ENCODE measurements at regions not wholly inside any gene's neighbourhood (a gene's known extent, or its start where the extent isn't known, plus 50 kb on each side); places are given as distances from the start of the nearest gene placed in this dataset.
"Not testable (repeated sequence)": the region's sequence is repeated elsewhere in the genome, so short reads cannot be mapped to it uniquely, and the experiment has no call there.

DNA sequence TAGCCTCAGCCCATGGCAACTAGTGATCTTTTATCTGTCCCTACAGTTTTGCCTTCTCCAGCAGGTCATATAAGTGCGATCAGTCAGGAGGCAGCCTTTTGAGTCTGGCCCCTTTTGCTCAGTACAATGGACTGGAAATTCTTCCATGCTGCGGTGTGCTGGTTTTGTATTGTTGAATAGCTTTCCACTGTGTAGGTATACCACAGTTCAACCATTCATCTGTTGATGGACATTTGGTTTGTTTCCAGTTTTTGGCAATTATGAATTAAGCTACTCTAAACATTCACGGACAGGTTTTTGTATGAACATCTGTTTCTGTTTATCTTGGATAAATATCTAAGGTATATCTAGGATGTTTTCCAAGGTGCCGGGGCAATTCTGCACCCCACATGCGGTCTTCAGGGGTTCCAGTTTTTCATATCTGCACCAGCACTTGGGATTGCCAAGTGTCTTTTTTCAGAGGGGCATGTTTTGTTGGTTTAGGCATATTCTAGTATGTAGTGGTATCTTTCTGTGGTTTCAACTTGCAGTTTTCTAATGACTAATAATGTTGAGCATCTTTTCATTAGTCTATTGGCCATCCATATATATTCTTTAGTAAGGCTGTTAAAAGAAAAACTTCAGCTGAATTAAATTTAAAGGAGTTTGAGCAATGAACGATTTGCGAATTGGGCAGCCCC, 141.0 kb downstream of the TFAP2C start:
- no peak for DNase-seq (ENCODE audit: low spot score)

DNA sequence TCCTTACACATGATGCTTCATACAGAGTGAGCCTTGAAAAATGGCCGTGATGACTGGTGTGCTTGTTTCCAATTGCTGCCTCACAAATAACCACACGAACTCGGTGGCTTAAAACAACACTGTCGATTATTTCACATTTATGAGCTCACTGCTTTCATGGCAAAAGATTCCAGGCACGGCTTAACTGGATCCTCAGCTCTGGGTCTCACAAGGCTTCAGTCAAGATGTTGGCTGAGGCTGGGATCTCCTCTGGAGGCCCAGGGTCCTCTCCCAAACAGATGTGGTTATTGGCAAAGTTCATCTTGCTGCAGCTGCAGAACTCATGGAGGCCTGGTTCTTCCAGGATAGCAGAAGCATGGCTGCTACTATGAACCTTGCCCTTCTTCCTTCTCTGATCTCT, 144.6 kb downstream of the TFAP2C start:
- no peak for DNase-seq (ENCODE audit: low spot score)

DNA sequence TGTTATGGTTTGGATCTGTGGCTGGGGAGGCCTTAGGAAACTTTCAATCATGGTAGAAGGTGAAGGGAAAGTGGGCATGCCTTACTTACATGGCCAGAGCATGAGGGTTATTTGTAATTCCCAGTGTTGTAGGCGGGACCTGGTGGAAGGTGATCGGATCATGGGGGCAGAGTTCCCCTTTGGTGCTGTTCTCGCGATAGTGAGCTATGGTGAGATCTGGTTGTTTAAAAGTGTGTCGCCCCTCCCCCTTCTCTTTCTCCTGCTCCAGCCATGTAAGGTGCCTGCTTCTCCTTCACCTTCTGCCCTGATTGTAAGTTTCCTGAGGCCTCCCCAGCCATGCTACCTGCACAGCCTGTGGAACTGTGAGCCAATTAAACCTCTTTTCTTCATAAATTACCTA, 145.8 kb downstream of the TFAP2C start:
- no peak for DNase-seq (ENCODE audit: low spot score)

DNA sequence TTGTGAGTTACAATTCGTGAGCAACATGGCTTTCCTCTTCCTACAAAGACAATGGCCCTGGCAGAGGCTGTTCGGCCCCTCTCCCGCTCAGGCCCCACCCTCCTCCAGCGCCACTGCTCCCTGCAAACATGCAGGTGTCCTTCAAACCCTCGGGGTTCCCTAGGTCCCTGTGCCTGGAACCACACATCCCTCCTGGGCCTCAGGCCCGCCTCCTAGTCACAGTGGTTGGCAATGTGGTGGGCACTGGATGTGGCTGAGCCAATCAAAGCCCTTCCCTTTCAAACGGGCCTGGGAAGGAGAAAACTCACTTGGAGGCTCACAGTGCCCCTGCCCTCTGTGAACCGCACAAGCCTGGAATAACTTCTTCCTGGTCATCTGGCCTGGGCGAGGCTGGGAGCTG, 147.2 kb downstream of the TFAP2C start:
- no peak for DNase-seq (ENCODE audit: low spot score)

DNA sequence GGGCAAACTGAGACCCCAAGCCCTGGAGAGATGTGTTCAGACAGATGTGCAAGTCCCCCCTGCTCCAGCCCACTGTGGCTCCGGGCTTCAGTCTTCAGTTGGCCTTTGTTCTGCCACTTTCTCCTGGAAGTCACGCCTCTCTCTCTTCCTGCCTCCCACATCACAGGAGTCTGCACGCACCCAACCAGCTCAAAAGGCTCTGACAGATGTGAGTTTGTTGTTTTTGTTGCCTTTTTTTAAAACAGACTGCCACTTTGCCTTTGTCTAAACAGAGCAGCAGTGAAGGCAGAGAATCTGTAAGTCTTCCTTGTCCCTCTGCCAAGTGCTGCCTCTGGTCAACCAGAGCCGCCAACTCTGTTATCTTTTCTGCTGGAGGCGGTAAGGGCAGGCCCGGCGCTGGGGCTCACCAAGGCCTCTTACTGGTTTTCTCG, 149.7 kb downstream of the TFAP2C start:
- DNase-seq (ENCODE audit: low spot score) = no peak

DNA sequence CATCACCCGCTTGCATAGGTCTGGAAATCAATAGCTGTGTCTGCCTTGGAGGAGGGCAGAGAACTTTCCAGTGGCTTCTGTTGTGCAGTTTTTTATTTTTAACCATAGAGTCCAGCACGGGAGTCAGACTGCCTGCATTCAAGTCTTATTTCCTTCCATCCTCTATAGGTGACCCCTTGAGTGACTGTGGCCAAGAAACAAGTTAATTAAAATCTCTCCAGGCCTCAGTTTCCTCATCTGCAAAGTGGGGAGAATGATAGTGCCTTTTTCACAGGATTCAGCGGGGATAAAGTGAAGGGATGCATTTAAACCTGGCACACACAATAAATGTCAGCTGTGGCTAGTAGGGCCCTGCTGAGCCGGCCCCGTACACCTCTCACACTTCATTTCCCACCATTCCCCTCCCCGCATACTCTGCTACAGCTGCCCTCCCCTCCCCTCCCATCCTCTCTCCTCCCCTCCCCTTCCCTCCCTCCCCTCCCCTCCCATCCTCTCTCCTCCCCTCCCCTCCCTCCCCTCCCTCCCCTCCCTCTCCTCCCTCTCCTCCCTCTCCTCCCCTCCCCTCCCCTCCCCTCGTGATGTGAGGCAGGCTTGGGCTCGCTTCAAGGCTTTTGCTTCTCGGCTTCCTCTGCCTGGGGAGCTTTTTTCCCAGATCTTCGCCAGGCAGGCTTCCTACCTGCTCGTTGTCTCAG, 150.5 kb downstream of the TFAP2C start:
- no peak for DNase-seq (ENCODE audit: low spot score)

DNA sequence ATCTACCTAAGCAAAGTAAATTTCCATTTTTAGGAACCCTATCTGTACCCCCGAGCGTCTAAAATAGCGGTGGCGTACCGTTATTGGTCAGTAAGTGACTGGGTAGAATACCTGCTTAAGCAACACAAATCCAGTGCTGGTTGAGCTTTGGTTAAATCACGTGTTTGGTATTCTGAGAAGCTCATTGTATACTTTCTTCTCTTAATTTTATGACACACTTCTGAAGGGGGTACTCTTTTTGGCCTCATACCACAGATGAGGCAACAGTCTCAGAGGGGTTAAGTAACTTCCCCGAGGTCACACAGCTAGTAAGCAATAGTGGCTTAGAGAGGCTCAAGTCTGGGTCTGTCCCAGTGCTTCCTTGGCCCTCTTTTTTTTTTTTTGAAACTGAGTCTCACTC, 151.2 kb downstream of the TFAP2C start:
- DNase-seq (ENCODE audit: low spot score) = no peak

DNA sequence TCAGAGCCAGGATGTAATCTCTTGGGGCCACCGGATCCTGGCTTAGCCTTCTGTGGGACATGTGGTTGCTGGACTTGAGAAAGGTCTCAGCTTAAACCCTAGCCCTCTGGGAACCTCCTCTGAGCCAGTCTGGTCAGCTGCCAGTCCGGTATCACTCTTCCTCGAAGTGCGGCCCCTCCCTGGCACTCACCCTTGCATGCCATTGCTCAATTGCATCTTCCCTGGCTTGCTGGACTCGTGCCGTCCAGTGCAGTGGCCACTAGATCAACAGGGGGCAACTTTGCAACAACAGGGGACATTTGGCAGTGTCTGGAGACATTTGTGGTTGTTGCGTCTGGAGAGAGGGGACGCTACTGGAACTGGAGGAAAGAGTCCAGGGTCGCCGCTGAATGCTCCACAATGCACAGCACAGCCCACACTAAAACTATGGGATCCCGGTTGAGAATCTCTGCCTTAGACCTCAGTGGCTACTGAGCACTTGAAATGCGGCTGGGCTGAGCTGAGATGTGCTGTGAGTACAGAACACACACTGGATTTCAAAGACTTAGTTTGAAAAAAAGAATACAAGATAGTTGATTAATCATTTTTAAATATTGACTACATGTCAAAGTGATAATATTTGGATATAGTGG, 152.1 kb downstream of the TFAP2C start:
- no peak for DNase-seq (ENCODE audit: low spot score)

DNA sequence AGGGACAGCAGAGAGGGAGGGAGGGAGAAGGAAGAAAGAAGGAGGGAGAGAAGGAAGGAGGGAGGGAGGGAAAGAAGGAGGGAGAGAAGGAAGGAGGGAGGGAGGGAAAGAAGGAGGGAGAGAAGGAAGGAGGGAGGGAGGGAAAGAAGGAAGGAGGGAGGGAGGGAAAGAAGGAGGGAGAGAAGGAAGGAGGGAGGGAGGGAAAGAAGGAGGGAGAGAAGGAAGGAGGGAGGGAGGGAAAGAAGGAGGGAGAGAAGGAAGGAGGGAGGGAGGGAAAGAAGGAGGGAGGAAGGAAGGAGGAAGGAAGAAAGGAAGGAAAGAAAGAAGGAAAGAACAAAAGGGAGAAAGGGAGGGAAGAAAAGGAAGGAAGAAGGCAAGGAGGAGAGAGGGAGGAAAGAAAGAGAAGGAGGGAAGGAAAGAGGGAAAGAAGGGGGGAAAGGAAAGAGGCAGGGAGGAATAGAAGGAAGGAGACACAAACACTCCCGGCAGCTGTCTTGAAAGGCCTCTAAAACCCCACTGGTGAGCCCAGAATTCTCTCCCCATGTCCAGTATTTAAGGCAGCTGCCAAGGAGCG, 153.0 kb downstream of the TFAP2C start:
- DNase-seq (ENCODE audit: low spot score) = not testable (repeated sequence)

DNA sequence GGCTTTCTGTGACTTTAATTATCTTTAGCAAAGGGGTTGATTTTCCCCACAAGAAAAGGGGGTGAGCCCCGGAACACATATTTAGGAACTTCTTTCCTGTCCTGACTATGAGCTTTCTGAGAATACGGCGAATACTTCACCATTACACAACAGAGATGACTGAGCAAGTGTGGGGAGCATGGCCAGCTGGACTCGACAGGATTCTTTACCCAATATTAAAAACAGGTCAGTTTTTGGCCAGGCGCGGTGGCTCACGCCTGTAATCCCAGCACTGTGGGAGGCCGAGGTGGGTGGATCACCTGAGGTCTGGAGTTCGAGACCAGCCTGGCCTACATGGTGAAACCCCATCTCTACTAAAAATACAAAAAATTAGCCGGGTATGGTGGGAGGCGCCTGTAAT, 153.7 kb downstream of the TFAP2C start:
- DNase-seq (ENCODE audit: low spot score) = not testable (repeated sequence)

DNA sequence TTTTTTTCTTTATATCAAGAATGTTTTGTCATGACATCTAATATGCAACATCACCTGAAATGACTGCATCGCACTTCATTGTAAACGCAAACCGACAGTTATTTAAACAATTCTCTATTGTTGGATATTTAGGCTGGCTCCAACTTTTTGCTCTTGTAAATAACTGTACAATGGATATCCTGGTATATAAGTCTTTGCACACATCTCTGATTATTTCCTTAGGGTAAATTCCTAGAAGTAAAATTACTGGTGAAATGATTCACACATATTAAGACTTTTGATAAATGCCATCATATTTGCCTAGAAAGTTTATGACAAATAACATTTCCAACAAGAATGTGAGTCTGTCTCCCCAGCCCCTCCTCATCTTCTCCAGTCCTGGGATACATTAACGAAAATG, 154.7 kb downstream of the TFAP2C start:
- no peak for DNase-seq (ENCODE audit: low spot score)

DNA sequence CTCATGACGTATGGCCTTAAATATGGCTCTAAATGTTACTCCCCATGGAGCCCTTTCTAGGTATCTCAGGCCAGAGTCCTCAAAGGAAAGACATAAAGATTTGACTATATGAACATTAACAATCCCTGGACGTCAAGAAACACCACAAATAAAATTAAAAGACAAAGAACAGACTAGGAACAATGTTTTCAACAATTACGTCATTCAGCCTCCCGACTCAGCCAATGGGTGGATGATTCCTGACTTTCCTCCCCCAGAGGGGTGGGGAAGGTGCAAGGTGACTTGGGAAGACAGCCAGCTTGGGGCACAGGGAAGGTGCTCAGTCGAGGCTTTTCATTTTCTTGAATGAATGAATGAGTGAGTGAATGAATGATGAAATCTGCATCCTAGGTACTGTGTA, 157.4 kb downstream of the TFAP2C start:
- no peak for DNase-seq (ENCODE audit: low spot score)

DNA sequence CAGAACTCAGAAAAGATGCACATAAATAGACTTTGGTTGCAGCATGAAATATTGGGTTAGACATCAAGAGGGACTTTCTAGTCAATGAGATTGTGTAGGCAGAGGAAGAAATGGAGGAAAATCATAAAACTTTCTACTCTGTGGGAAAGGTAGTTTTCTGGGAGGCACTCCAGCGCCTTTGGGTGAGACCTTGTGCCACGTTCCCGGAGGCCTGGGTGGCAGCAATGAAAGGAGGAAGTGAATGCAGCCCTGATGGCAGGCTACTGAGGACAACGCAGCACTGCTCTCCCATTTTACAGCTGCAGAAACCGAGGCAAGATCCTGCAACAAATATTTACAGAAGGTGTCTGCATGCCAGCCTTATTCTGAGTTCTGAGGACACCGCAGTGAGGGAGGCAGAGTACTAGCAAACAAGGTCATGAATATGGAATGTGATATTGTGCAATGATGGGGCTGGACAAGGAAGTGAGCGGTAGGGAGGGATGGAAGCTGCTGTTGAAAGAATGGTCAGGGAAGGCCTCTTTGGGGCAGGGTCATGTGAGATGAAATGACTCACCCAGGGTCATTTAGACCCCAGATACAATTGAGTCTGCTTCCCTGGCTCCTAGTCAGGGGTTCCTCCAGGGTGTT, 159.1 kb downstream of the TFAP2C start:
- DNase-seq (ENCODE audit: low spot score) = no peak

DNA sequence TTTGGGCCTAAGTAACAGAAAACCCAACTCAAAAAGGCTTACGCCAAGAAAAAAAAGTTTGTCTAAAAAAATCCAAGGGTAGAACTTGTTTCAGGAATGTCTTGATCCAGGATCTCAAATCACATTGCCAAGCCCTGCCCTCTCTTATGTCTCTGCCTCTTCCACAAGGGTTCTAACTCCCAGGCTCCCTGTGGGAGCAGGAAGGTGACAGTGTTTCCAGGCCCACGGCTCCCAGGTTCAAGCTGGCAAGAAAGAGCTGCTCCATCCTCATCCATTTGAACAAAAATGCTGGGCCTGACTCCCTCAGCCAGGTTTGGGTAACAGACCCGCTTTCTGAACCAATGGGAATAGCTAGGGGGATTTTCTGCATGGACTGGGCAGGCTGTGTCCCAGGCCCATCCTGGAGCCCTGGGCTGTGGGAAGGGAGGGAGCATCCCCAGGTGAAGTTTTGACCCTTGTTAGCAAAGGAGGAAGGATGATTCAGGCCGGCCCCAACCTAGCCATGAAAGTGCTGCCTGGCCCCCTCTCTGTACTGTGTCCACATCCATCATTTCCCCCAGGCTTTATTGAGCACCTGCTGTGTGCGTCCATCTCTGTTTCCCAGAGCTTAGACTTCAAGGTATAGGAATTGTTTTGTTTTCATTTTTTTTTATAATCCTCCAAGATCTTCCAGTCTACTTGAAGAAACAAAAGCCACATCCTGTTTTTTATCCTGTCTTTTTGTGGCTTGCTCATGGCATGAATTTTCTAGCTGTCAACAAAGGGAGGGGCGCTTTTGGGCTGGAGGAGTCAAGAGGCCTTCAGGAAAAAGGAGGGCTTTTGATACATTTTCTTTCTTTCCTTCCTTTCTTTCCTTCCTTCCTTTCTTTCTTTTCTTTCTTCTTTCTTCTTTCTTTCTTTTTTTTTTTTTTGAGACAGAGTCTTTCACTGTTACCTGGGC, 159.8 kb downstream of the TFAP2C start:
- no peak for DNase-seq (ENCODE audit: low spot score)

DNA sequence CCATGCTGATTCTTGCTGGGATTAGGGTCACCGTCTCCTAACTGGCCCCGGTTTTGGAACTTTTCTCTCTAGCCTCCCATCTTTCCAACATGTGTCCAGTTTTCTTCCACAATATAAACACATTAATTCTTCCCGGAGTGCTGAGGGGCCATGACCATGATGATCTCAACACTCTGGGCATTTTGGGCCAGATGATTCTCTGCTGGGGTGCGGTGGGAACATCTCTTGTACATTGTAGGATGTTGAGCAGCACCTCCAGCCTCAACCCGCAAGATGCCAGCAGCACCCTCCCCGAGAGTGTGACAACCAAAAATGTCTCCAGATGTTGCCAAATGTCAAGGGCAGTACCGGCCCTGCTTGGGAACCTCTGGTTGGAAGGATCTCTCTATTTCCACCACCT, 164.8 kb downstream of the TFAP2C start:
- no peak for DNase-seq (ENCODE audit: low spot score)

DNA sequence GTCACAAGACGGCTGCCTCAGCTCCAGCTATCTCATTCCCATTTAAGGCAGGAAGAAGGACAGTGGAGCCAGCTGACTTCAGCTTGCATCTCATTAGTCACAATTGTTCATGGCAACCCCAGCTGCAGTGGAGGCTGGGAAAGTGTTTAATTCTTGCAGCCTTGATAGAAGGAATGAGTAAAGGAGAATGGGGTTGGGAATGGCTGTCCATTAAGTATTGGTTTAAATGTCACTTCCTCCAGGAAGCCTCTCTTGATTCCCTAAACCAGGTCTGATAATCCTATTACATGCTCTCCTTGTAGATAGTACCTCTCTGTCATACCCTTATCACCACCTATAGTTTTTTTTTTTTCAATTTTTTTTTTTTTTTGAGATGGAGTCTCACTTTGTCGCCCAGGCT, 166.4 kb downstream of the TFAP2C start:
- no peak for DNase-seq (ENCODE audit: low spot score)

DNA sequence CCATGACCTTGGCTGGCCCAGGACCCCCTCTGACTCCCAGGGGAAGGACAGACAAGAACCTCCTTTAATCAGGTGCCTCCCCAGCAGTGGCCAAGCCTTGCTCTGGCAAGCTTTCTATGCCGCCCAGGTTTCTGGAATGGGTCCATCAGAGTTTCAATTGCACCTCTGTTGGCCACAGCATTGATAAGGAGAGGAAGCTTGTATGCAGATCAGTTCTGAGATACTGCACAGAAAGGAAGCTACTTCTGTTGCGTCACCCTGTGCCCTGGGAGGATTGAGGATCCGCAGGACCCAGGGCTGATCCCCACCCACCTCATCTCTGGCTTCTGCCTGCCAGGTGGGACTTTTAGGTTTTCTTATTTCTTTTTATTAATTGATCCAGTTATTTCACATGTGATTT, 167.2 kb downstream of the TFAP2C start:
- no peak for DNase-seq (ENCODE audit: low spot score)

DNA sequence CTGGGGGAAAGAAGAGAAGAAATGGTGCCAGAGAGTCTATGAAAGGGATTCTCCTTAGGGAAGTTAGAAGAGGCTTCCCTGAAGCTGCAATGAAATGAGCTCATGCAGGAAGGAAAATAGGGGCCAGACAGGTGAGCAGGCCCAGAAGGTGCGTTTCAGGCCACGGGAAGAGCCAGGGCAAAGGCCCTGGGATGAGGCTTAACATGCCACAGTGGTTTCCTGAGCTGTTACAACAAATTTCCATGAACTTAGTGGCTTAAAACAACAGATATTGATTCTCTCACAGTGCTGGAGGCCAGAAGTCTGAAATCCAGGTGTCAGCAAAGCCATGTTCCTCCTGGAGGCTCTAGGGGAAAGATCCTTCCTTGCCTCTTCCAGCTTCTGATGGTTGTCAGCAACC, 167.9 kb downstream of the TFAP2C start:
- no peak for DNase-seq (ENCODE audit: low spot score)

DNA sequence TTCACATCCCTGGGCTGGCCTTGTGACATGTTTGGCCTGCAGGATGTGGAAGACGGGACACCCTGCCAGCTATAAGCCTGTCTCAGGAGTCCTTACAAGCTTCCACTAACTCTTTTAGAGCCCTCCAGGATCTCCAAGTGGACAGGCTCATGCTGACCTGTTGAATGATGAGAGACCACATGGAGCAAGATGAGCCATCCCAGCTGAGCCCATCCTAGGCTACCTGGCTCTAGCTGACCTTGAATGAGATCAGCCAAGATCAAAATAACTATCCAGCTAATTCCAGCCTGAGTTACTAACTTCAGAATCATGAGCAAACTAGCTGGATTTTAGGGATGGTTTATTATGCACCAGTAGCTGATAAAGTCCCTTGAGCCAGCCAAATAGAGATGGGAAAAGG, 169.5 kb downstream of the TFAP2C start:
- no peak for DNase-seq (ENCODE audit: low spot score)

DNA sequence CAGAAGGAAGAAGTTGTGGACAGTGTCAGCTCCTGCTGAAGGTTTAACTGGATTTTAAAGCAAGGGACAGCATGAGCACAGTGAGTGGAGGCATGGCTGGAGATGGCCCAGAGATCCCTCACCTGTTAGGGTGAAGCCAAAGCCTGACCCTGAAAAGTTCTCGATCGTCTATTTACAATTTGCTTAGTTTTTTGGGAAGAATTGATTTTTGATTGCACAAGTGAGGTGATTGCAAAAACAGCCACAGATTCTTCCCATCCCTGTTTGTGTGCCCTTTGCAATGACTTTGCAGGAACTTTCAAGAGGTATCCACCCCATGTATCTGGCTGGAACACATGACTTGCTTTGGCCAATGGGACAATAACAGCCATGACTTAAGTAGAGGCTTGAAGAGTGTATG, 170.1 kb downstream of the TFAP2C start:
- DNase-seq (ENCODE audit: low spot score) = no peak

DNA sequence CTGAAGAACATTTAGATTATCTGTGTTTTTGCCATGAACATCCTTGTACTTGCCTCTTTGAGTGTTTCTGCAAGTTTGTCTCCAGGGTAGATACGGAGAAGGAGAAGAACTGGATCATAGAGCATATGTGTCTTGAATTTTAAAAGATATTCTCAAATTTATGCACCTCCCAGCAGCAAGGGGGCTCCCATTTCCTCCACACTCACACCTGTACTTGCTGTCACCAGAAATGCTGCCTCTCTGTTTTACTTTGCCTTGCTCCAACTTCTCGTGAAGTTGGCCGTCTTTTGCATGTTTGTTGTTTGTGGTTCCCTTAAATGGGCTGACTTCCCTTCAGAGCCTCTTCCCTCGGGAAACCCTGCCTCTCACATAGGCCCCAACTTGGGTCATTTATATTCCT, 171.0 kb downstream of the TFAP2C start:
- no peak for DNase-seq (ENCODE audit: low spot score)
